AG08395 (cell line): ENCODE measurements at regions not wholly inside any gene's neighbourhood (a gene's known extent, or its start where the extent isn't known, plus 50 kb on each side); places are given as distances from the start of the nearest gene placed in this dataset.

Source experiments
- DNase-seq: peaks from one replicate; pipeline ENCODE4 v3.0.0; 2012; ENCODE audit warnings: mixed read lengths, low spot score

DNA sequence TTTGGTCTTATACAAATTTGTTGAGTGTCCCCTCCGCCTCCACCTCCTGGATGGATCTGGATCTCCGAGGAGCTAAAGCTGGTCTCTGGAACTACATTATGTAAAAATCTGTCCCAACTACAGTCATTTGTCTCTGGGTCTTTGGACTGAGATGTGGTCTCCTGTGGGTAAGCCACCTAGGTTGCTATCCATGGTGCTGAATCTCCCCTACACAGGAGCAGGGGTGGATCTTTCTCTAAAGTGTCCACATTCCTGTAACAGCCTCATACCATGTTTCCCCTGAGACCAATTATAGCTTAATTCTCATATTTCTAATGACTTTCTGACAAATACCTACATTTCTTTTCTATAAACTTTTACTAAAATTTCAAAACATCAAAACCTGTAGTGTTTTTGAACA, 625.8 kb downstream of the TAFA4 start:
- no peak for DNase-seq

DNA sequence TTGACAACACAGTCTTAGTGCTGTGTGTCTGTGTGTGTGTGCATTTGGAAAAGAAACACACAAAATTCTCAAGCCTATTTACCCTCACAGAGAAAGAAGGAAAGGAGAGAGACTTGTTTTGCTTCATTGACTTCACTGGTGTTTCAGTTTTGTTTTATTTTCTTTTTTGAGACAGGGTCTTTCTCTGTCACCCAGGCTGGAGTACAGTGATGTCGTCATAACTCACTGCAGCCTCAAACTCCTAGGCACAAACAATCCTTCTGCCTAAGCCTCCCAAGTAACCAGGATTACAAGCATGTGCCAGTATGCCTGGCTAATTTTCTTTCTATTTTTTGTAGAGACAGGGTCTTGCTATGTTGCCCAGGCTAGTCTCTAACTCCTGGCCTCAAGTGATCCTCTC, 636.9 kb downstream of the TAFA4 start:
- DNase-seq = no peak

GRCh38 chr3:68290333-68290732, 635.9 kb upstream of the SUCLG2 start:
- no peak for DNase-seq

DNA sequence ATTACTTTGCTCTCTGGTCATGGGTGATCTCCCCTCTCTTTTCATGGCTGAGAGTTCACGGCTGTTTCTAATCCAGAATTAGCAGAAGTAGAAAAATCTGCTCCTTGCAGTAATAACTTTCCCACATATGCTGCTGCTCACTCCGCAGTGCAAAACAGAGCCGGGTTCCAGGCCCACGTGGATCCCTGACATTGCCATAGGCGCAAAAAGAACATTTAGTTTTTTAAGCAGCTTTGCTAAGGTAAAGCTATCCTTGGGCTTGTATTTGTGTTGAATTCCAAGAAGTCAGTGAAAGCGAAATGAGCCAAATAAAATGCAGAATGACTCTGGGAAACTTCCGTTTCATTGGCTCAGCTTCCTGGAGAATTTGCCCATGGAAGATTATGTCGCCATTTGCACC, 633.7 kb upstream of the SUCLG2 start:
- no peak for DNase-seq

- DNase-seq = no peak
Observed at GRCh38 chr3:68287101-68287500, 632.7 kb upstream of the SUCLG2 start.

- no peak for DNase-seq
Observed at GRCh38 chr3:68274286-68274685, 619.9 kb upstream of the SUCLG2 start.

DNA sequence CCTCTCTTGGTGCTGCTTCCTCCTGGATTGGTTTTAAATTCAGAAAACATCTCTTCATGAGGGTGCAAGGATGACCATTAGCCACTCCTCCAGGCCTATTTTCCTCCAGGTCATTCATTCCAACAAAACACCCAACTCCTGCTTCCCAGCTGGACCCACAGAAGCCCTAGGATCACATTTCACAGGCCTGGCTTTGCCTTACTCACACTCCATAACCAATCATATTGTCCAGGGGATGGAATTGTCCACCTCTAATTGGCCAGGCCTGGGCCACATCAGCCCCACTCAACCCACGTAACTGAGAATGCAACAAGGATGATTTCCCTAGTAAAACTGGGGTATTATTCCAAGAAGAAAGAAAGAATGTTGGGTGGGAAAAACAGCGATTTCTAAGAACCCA, 616.7 kb upstream of the SUCLG2 start:
- DNase-seq = no peak

DNA sequence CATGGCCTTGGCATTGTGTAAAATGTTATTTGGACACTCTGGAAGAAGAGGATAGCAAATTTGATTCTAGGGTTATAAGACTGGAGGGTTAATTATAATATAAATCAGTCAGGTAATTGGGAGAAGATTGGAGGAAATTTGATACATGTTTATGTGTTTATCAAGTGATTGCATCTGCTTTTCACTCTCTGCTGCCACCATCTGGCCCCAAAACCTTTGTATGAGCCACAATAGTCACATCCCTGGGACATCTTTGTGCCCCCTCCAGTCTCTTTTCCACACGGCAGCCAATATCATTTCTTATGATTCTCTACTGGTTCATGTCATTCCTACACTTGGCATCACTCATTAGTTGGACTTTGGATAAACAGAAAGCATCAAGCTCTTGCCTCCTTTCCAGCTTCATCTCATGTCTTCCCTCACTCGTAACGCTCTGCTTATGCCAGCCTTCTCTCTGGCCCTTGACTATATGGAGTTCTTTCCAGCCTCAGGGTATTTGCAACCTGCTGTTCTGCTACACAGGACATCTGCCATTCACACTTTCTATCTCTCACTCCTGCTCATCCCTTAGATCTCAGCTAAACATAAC, 602.3 kb upstream of the SUCLG2 start:
- no peak for DNase-seq

- DNase-seq = no peak
Observed at GRCh38 chr3:68249265-68249664, 594.9 kb upstream of the SUCLG2 start.

GRCh38 chr3:68242606-68243005, 588.2 kb upstream of the SUCLG2 start:
- no peak for DNase-seq

GRCh38 chr3:68239542-68239941, 585.1 kb upstream of the SUCLG2 start:
- no peak for DNase-seq

DNA sequence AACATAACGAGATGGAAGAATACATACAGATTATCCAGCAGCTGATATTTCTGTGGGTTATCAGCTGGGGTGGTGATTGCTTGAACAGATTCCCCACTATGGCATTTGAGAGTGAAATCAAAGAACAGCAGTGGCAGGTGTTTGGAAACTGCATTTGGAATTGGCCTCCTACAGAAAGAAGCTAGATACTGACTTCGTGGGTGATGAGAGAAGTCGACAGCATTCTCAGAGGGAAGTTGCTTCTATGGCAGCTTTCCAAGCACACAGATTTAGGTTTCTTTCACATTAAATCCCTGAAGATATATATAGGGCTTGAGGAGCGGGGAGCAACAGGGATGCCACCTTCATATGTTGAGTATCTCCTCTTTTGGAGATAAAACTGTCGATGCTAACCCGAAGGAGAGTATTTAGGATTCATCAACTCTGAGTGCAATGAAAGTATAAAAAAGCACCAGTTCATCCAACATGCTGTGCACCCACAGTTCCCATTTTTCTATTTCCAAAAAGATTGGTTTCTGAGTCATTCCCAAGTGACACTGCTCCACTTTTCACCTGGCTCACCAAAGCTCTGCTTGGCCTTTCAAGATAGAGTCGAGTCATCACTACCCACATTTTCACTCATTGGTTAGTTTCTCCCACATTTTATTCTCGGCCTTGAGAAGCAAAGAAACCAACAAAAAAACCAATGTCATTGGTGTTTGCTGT, 579.8 kb upstream of the SUCLG2 start:
- no peak for DNase-seq

- DNase-seq = no peak
Observed at GRCh38 chr3:68228856-68229255, 574.4 kb upstream of the SUCLG2 start.

GRCh38 chr3:68220832-68221231, 566.4 kb upstream of the SUCLG2 start:
- DNase-seq = no peak

- DNase-seq = no peak
Observed at GRCh38 chr3:68211637-68212036, 557.2 kb upstream of the SUCLG2 start.

DNA sequence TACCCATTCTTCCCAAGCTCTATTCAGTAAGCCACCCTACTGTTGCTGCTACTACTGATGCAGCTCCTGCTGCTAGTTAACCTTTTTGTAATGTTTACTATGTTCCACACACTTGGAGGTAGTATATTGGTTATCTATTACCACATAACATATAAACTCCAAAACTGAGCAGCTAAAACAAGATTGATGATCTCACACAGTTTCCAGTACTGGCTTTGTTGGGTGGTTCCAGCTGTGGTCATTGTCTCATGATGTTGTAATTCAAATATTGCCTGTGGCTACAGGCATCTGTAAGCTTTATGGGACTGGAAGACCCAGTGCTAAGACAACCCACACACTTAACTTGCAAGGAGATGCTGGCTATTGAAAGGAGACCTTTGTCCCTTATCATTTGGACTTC, 556.2 kb upstream of the SUCLG2 start:
- DNase-seq = no peak

- DNase-seq = no peak
Observed at GRCh38 chr3:68207327-68207726, 552.9 kb upstream of the SUCLG2 start.

GRCh38 chr3:68206524-68207117, 552.2 kb upstream of the SUCLG2 start:
- no peak for DNase-seq

- DNase-seq = no peak
Observed at GRCh38 chr3:68186733-68187132, 532.3 kb upstream of the SUCLG2 start.

DNA sequence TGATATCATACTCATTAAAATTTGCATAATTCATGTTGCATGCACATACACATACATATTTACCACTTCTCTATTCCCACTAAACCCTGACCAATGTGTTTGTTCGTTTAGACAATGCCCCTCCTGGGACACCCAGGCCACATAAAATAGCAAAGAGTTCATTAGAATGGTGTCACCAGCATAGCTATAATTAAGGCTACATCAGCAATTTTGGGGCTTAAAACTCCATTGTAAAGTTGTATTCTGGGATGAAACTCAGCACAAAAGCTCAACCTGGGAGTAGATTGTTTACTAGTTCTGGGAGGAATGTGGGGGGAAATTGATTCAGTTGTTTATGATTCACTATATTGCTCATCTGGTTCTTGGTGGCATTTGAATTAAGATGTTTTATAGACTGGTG, 522.2 kb upstream of the SUCLG2 start:
- DNase-seq = no peak

- DNase-seq = no peak
Observed at GRCh38 chr3:68173012-68173634, 518.7 kb upstream of the SUCLG2 start.

- DNase-seq = no peak
Observed at GRCh38 chr3:68172039-68172438, 517.6 kb upstream of the SUCLG2 start.

- no peak for DNase-seq
Observed at GRCh38 chr3:68163968-68164367, 509.6 kb upstream of the SUCLG2 start.
